ENCODE measurements at regions not wholly inside any gene's neighbourhood (a gene's known extent, or its start where the extent isn't known, plus 50 kb on each side); places are given as distances from the start of the nearest gene placed in this dataset.

DNA sequence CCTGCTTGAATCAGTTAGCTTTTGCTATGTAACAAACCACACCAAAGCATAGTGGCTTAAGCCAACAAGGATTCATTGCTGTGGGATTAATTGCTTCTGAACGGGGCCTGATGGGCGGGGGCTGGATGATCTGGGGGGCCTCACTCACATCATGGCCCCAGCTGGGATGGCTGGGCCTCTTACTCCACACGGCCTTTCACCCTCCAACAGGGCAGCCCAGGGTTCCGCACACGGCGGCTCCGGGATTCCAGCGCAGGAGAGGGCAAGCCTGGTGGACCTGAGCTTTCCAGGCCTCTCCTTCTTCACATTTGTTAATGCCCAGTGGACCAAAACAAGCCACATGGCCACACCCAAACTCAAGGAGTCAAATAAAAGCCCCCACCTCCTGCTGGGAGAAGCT lies 86.3 kb upstream of the PHLPP1 start:
- WGBS, 2 donors = 76 to 93% methylated on average over 5 to 8 of the region's 8 CpGs
- peaks cover 0 to 14% (median 0%) of the 10 kb centered on the region in 4 donors for H3K4me1 ChIP-seq
- no peak for DNase-seq (ENCODE audit: low spot score in 2 of 2)
- no peaks in the 10 kb centered on the region for H3K9me3 ChIP-seq
- TF ChIP-seq, protein P1, sequence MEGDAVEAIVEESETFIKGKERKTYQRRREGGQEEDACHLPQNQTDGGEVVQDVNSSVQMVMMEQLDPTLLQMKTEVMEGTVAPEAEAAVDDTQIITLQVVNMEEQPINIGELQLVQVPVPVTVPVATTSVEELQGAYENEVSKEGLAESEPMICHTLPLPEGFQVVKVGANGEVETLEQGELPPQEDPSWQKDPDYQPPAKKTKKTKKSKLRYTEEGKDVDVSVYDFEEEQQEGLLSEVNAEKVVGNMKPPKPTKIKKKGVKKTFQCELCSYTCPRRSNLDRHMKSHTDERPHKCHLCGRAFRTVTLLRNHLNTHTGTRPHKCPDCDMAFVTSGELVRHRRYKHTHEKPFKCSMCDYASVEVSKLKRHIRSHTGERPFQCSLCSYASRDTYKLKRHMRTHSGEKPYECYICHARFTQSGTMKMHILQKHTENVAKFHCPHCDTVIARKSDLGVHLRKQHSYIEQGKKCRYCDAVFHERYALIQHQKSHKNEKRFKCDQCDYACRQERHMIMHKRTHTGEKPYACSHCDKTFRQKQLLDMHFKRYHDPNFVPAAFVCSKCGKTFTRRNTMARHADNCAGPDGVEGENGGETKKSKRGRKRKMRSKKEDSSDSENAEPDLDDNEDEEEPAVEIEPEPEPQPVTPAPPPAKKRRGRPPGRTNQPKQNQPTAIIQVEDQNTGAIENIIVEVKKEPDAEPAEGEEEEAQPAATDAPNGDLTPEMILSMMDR (IDR thresholded peaks at IDR 0.05) = no peak
- no peak for TF ChIP-seq POLR2A (IDR thresholded peaks at IDR 0.05)
- TF ChIP-seq EP300 (IDR thresholded peaks at IDR 0.05) = no peak
- no peaks in the 10 kb centered on the region for H3K36me3 ChIP-seq
- no peak overlapping the region for H3K4me3 ChIP-seq
- H3K27ac ChIP-seq = no peak overlapping the region
- H3K27me3 ChIP-seq = no peaks in the 10 kb centered on the region

DNA sequence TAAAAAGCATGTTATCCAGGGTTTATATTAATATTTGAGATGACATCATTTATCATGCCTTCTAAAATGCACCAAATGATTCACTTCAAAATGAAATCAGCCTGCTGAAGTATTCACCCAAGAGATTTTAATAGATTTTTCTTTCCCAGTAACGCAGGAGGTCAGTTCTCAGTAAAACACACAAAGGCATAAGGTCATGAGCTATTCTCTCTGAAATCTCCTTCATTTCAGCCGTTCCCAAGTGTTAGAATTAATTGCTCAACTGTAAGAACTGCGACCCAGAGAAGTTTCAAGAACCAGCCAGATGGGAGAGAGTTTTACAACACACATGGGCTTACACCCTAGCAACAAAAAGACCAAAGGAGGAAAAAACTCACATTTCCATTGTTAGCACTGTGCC lies 84.2 kb upstream of the PHLPP1 start:
- TF ChIP-seq EP300 (IDR thresholded peaks at IDR 0.05) = no peak
- TF ChIP-seq, protein P1 (IDR thresholded peaks at IDR 0.05) = no peak
- TF ChIP-seq POLR2A (IDR thresholded peaks at IDR 0.05) = no peak

DNA sequence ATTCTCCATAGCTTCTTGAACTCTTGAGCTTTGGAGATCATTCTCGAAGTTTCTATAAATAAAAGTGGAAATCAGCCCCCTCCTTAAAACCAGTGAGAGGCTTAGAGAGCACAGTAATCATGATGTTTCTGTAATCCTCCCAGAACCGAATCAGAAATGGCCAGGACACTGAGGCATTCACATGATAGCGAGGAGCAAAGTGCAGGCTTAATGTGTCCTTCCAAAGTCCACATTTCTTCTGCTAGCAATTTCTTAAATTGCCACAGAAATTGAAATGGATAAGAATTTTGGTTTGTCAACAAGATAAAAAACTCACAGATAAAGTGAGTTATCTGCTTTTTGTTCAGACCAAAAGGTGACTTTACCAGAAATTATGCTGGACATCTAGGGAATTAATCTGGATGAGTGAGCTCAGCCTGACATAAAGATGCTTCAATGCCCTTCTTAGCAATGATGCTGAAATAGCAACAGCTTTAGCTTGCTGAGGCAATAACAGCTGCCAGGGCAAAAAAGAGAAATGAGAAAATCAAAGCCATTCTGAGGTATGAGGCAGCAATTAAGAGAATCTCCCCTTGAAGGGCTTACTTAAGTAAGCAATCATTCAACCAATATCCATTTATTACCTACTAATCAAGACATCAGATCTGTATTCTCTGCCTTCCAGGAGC lies 82.4 kb upstream of the PHLPP1 start:
- 76 to 79% methylated on average over 3 of the region's 3 CpGs for WGBS, 2 donors
- no peak overlapping the region for H3K4me3 ChIP-seq

More for the DNA sequence above, 84.2 kb upstream of the PHLPP1 start:
- no peak for DNase-seq (ENCODE audit: low spot score in 2 of 2)
- H3K36me3 ChIP-seq = no peaks in the 10 kb centered on the region
- H3K4me3 ChIP-seq = no peak overlapping the region
- peaks cover 0 to 4% (median 0%) of the 10 kb centered on the region in 4 donors for H3K4me1 ChIP-seq
- H3K9me3 ChIP-seq = no peaks in the 10 kb centered on the region
- no peaks in the 10 kb centered on the region for H3K27me3 ChIP-seq
- 26 to 30% methylated on average over 3 of the region's 3 CpGs for WGBS, 2 donors
- H3K27ac ChIP-seq = no peak overlapping the region

DNA sequence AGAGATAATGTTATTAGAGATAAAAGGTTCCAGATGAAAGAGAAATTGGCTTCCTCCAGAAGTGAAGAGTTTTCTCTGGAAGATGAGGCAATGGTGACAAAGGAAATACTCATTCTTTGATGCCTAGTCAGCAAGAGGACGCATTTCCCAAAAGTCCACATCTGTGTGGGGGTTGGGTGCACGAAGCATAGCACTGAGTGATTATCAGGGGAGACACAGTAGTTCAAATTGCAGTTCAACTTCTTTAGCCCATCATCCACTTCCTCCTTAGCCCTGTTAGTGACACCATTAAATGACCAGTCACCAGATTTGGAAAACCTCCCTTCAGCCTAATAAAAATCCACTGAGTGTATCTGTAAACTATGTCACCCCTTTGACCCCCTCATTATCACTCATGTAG lies 80.9 kb upstream of the PHLPP1 start:
- TF ChIP-seq, protein P1 (IDR thresholded peaks at IDR 0.05) = no peak
- no peak for TF ChIP-seq POLR2A (IDR thresholded peaks at IDR 0.05)
- no peak for TF ChIP-seq EP300 (IDR thresholded peaks at IDR 0.05)
- no peak overlapping the region for H3K27ac ChIP-seq
- no peak for DNase-seq (ENCODE audit: low spot score in 2 of 2)
- H3K27me3 ChIP-seq = no peaks in the 10 kb centered on the region
- H3K4me1 ChIP-seq = peaks cover 0 to 4% (median 0%) of the 10 kb centered on the region in 4 donors
- no peak overlapping the region for H3K4me3 ChIP-seq
- 25 to 54% methylated on average over 2 of the region's 2 CpGs for WGBS, 2 donors
- H3K36me3 ChIP-seq = no peaks in the 10 kb centered on the region
- H3K9me3 ChIP-seq = no peaks in the 10 kb centered on the region

More for the DNA sequence above, 82.4 kb upstream of the PHLPP1 start:
- H3K36me3 ChIP-seq = no peaks in the 10 kb centered on the region
- no peaks in the 10 kb centered on the region for H3K27me3 ChIP-seq
- no peak overlapping the region for H3K27ac ChIP-seq
- H3K9me3 ChIP-seq = no peaks in the 10 kb centered on the region
- H3K4me1 ChIP-seq = peaks cover 0 to 4% (median 0%) of the 10 kb centered on the region in 4 donors
- no peak for DNase-seq (ENCODE audit: low spot score in 2 of 2)
- TF ChIP-seq, protein P1 (IDR thresholded peaks at IDR 0.05) = no peak
- TF ChIP-seq POLR2A (IDR thresholded peaks at IDR 0.05) (no peak), EP300 (IDR thresholded peaks at IDR 0.05) (no peak)

DNA sequence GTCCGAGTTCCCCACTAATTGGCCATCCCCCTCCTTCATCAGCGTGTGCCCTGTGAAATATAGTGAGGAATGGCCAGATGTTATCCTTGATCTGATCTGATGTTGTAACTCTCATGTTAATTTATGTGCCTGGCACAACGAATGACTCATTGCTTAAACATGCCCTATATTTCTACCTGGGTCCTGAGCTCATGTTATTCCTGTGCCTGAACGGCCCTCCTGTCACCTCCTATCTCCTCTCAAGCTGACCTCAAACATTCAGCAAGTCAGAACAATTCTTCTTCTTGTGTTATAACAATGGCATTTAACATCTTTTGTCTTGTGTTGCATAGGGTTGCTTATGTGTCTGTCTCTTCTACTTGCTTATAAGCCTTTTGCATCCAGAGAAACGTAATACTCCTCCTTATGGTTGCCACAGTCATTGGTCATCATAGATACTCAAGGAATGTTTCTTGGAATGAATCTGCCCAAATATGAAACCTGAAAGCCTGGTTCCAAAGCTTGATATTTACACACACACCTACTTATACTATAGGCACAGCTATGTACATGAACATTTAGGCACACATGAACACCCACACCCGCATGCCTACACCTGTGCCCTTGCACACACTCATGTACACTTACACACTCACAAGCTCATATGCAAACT lies 80.2 kb upstream of the PHLPP1 start:
- WGBS, 2 donors = 62 to 63% methylated on average over 6 of the region's 6 CpGs
- Histone ChIP-seq H3K36me3 (no peaks in the 10 kb centered on the region), H3K27ac (no peak overlapping the region), H3K9me3 (no peaks in the 10 kb centered on the region), H3K4me1 (peaks cover 0 to 4% (median 0%) of the 10 kb centered on the region in 4 donors), H3K27me3 (no peaks in the 10 kb centered on the region), H3K4me3 (no peak overlapping the region)
- no peak for DNase-seq (ENCODE audit: low spot score in 2 of 2)
- TF ChIP-seq, protein P1 (IDR thresholded peaks at IDR 0.05) = no peak
- TF ChIP-seq EP300 (IDR thresholded peaks at IDR 0.05) (no peak), POLR2A (IDR thresholded peaks at IDR 0.05) (no peak)

Data from tibial nerve (tissue), 4 donors.